HEK293 (cell line): ENCODE measurements at regions not wholly inside any gene's neighbourhood (a gene's known extent, or its start where the extent isn't known, plus 50 kb on each side); places are given as distances from the start of the nearest gene placed in this dataset.

Source experiments
- CTCF ChIA-PET: fragments of 350-600 bp; formaldehyde crosslinking; extraction: SDS; loops from one replicate; lab custom pipeline; 2021; ENCODE audit warnings: antibody characterized with exemption; lab: Yijun Ruan, JAX
- POLR2A ChIA-PET: fragments of 300-600 bp; formaldehyde crosslinking; extraction: SDS; loops from one replicate; lab custom pipeline; 2020; ENCODE audit warnings: antibody characterized with exemption, inconsistent platforms; lab: Yijun Ruan, JAX
- H3K27ac ChIP-seq: fragments of 200-500 bp; sonication (Bioruptor generic); 2 replicates; pipeline ENCODE4 v1.5.1; 2014; ENCODE audit warnings: low read depth, low read length, control low read depth, inconsistent platforms; ENCODE audit errors: extremely low read depth
- H3K36me3 ChIP-seq, 2 experiments: fragments of 200-500 bp in 1 of 2; sonication (Bioruptor generic) in 1 of 2; 1 replicate in 1 of 2; 2 replicates in 1 of 2; pipeline ENCODE4 v1.5.1; 2014 to 2017; ENCODE audit warnings: inconsistent platforms in 2 of 2, low read length in 2 of 2; ENCODE audit not compliant: control insufficient read depth in 2 of 2, insufficient read depth in 1 of 2
- H3K4me1 ChIP-seq: fragments of 200-500 bp; sonication (Bioruptor generic); 2 replicates; pipeline ENCODE4 v1.5.1; 2014; ENCODE audit warnings: mild to moderate bottlenecking, low read length, inconsistent platforms; ENCODE audit not compliant: control insufficient read depth, insufficient read depth
- H3K4me3 ChIP-seq: 2 replicates; pipeline ENCODE4 v1.5.1; 2011; ENCODE audit warnings: low read depth, mild to moderate bottlenecking, control low read depth, low read length, moderate library complexity
- H3K9me3 ChIP-seq: fragments of 200-500 bp; sonication (Bioruptor generic); 2 replicates; pipeline ENCODE4 v1.5.1; 2014; ENCODE audit warnings: low read depth, low read length, inconsistent platforms; ENCODE audit not compliant: control insufficient read depth, insufficient read depth
- GFI1B ChIP-seq: fragments of 450-650 bp; formaldehyde crosslinking; IDR thresholded peaks from 2 replicates; pipeline ENCODE4 v1.5.1; 2016; ENCODE audit warnings: missing biosample characterization, missing genetic modification characterization
- GLIS1 ChIP-seq: fragments of 450-650 bp; formaldehyde crosslinking; IDR thresholded peaks from 2 replicates; pipeline ENCODE4 v1.5.1; 2016; ENCODE audit warnings: missing biosample characterization, missing genetic modification characterization
- KLF9 ChIP-seq: fragments of 450-650 bp; formaldehyde crosslinking; IDR thresholded peaks from 2 replicates; pipeline ENCODE4 v1.5.1; 2016; ENCODE audit warnings: missing biosample characterization, missing genetic modification characterization, low read depth
- MYNN ChIP-seq: fragments of 450-650 bp; formaldehyde crosslinking; IDR thresholded peaks from 2 replicates; pipeline ENCODE4 v1.5.1; 2016; ENCODE audit warnings: missing biosample characterization, missing genetic modification characterization, borderline replicate concordance
- MZF1 ChIP-seq: fragments of 450-650 bp; formaldehyde crosslinking; IDR thresholded peaks from 2 replicates; pipeline ENCODE4 v1.5.1; 2017; ENCODE audit warnings: missing biosample characterization, missing genetic modification characterization, borderline replicate concordance
- ZBTB48 ChIP-seq: fragments of 450-650 bp; formaldehyde crosslinking; IDR thresholded peaks from 2 replicates; pipeline ENCODE4 v1.5.1; 2016; ENCODE audit warnings: missing biosample characterization, missing genetic modification characterization
- ZNF138 ChIP-seq: fragments of 450-650 bp; formaldehyde crosslinking; IDR thresholded peaks from 2 replicates; pipeline ENCODE4 v1.5.1; 2016; ENCODE audit warnings: missing biosample characterization, missing genetic modification characterization, borderline replicate concordance
- ZNF146 ChIP-seq: fragments of 450-650 bp; formaldehyde crosslinking; IDR thresholded peaks from 2 replicates; pipeline ENCODE4 v1.5.1; 2016; ENCODE audit warnings: missing biosample characterization, missing genetic modification characterization
- ZNF157 ChIP-seq: fragments of 450-650 bp; formaldehyde crosslinking; IDR thresholded peaks from 2 replicates; pipeline ENCODE4 v1.5.1; 2016; ENCODE audit warnings: missing biosample characterization, missing genetic modification characterization
- ZNF174 ChIP-seq: fragments of 450-650 bp; formaldehyde crosslinking; IDR thresholded peaks from 2 replicates; pipeline ENCODE4 v1.5.0; 2017; ENCODE audit warnings: missing biosample characterization, mild to moderate bottlenecking, missing genetic modification characterization
- ZNF24 ChIP-seq: fragments of 450-650 bp; formaldehyde crosslinking; IDR thresholded peaks from 2 replicates; pipeline ENCODE4 v1.5.1; 2016; ENCODE audit warnings: missing biosample characterization, missing genetic modification characterization
- ZNF302 ChIP-seq: fragments of 450-650 bp; formaldehyde crosslinking; IDR thresholded peaks from 2 replicates; pipeline ENCODE4 v1.5.1; 2016; ENCODE audit warnings: missing biosample characterization, missing genetic modification characterization, low read depth
- ZNF350 ChIP-seq: fragments of 450-650 bp; formaldehyde crosslinking; IDR thresholded peaks from 2 replicates; pipeline ENCODE4 v1.5.0; 2017; ENCODE audit warnings: missing biosample characterization, mild to moderate bottlenecking, missing genetic modification characterization
- ZNF37A ChIP-seq: fragments of 450-650 bp; IDR thresholded peaks from 2 replicates; pipeline ENCODE4 v1.5.1; 2018; ENCODE audit warnings: missing biosample characterization, missing genetic modification characterization
- ZNF391 ChIP-seq: fragments of 450-650 bp; formaldehyde crosslinking; IDR thresholded peaks from 2 replicates; pipeline ENCODE4 v1.5.1; 2016; ENCODE audit warnings: low read depth, missing biosample characterization, missing genetic modification characterization, borderline replicate concordance
- ZNF433 ChIP-seq: fragments of 450-650 bp; formaldehyde crosslinking; IDR thresholded peaks from 2 replicates; pipeline ENCODE4 v1.5.1; 2016; ENCODE audit warnings: missing biosample characterization, missing genetic modification characterization, low read depth
- ZNF561 ChIP-seq: fragments of 450-650 bp; IDR thresholded peaks from 2 replicates; pipeline ENCODE4 v1.5.1; 2018; ENCODE audit warnings: missing biosample characterization, missing genetic modification characterization, borderline replicate concordance
- ZNF610 ChIP-seq: fragments of 450-650 bp; formaldehyde crosslinking; IDR thresholded peaks from 2 replicates; pipeline ENCODE4 v1.5.1; 2016; ENCODE audit warnings: missing biosample characterization, missing genetic modification characterization, borderline replicate concordance
- ZNF629 ChIP-seq: fragments of 450-650 bp; formaldehyde crosslinking; IDR thresholded peaks from 2 replicates; pipeline ENCODE4 v1.5.1; 2017; ENCODE audit warnings: missing biosample characterization, missing genetic modification characterization
- ZNF677 ChIP-seq: fragments of 450-650 bp; IDR thresholded peaks from 2 replicates; pipeline ENCODE4 v1.5.0; 2018; ENCODE audit warnings: missing biosample characterization, mild to moderate bottlenecking, missing genetic modification characterization, moderate library complexity
- ZNF747 ChIP-seq: fragments of 450-650 bp; formaldehyde crosslinking; IDR thresholded peaks from 2 replicates; pipeline ENCODE4 v1.5.1; 2016; ENCODE audit warnings: missing biosample characterization, missing genetic modification characterization
- ZSCAN30 ChIP-seq: fragments of 450-650 bp; IDR thresholded peaks from 2 replicates; pipeline ENCODE4 v1.5.1; 2018; ENCODE audit warnings: missing biosample characterization, mild to moderate bottlenecking, missing genetic modification characterization, moderate library complexity
- TF ChIP-seq, protein P1 (sequence below): fragments of 450-650 bp; formaldehyde crosslinking; IDR thresholded peaks from 2 replicates; pipeline ENCODE4 v1.5.1; 2016; ENCODE audit warnings: missing biosample characterization, missing genetic modification characterization
- TF ChIP-seq, protein P2 (sequence below): fragments of 450-650 bp; formaldehyde crosslinking; IDR thresholded peaks from 2 replicates; pipeline ENCODE4 v1.5.1; 2016; ENCODE audit warnings: missing biosample characterization, missing genetic modification characterization
- TF ChIP-seq, protein P3 (sequence below): fragments of 450-650 bp; formaldehyde crosslinking; optimal IDR thresholded peaks from 2 replicates; pipeline ENCODE3; 2016; ENCODE audit warnings: missing biosample characterization, mild to moderate bottlenecking, missing genetic modification characterization
- TF ChIP-seq, protein P4 (sequence below): fragments of 450-650 bp; formaldehyde crosslinking; IDR thresholded peaks from 2 replicates; pipeline ENCODE4 v1.5.1; 2016; ENCODE audit warnings: missing biosample characterization, missing genetic modification characterization

DNA sequence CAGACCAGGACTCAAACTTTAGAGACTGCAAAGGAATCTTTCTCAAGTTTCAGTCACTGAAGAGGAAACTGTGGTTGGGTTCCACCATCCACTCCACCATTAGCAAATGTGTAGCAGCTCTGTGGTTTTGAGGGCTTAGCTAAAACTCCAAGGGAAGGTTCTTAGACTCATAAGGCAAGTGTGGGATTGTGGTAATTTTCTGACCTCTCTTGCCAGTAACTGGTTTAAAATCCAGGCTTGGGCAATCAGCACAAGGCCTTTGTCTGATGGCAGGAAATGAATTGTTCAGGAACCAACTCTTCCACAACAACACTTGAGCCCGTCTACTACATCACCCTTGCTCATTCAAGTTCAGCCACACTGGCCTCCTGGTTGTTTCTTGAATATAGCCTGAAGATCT is 68.6 kb upstream of the FBXL4 start:
- Histone ChIP-seq H3K27ac (no peak overlapping the region), H3K9me3 (no peaks in the 10 kb centered on the region), H3K4me3 (no peak overlapping the region), H3K4me1 (no peaks in the 10 kb centered on the region), H3K36me3 (no peaks in the 10 kb centered on the region)
- ChIA-PET POLR2A (no interaction called here), CTCF (no interaction called here)
- TF ChIP-seq, protein P1, sequence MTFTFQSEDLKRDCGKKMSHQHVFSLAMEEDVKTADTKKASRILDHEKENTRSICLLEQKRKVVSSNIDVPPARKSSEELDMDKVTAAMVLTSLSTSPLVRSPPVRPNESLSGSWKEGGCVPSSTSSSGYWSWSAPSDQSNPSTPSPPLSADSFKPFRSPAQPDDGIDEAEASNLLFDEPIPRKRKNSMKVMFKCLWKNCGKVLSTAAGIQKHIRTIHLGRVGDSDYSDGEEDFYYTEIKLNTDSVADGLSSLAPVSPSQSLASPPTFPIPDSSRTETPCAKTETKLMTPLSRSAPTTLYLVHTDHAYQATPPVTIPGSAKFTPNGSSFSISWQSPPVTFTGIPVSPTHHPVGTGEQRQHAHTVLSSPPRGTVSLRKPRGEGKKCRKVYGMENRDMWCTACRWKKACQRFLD (tag by site-specific recombination): no peak
- TF ChIP-seq ZNF350 (tag by site-specific recombination) (no peak), ZNF146 (tag by site-specific recombination) (no peak), ZNF610 (no peak), ZNF391 (tag by site-specific recombination) (no peak), ZBTB48 (tag by site-specific recombination) (no peak), KLF9 (tag by site-specific recombination) (no peak), ZNF174 (tag by site-specific recombination) (no peak), ZSCAN30 (tag by site-specific recombination) (no peak), ZNF677 (tag by site-specific recombination) (no peak), ZNF747 (tag by site-specific recombination) (no peak), MZF1 (tag by site-specific recombination) (no peak)
- TF ChIP-seq, protein P2, sequence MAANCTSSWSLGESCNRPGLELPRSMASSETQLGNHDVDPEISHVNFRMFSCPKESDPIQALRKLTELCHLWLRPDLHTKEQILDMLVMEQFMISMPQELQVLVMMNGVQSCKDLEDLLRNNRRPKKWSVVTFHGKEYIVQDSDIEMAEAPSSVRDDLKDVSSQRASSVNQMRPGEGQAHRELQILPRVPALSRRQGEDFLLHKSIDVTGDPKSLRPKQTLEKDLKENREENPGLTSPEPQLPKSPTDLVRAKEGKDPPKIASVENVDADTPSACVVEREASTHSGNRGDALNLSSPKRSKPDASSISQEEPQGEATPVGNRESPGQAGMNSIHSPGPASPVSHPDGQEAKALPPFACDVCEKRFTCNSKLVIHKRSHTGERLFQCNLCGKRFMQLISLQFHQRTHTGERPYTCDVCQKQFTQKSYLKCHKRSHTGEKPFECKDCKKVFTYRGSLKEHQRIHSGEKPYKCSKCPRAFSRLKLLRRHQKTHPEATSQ (tag by site-specific recombination): no peak
- TF ChIP-seq, protein P3, sequence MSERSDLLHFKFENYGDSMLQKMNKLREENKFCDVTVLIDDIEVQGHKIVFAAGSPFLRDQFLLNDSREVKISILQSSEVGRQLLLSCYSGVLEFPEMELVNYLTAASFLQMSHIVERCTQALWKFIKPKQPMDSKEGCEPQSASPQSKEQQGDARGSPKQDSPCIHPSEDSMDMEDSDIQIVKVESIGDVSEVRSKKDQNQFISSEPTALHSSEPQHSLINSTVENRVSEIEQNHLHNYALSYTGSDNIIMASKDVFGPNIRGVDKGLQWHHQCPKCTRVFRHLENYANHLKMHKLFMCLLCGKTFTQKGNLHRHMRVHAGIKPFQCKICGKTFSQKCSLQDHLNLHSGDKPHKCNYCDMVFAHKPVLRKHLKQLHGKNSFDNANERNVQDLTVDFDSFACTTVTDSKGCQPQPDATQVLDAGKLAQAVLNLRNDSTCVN (tag by site-specific recombination): no peak
- TF ChIP-seq, protein P4, sequence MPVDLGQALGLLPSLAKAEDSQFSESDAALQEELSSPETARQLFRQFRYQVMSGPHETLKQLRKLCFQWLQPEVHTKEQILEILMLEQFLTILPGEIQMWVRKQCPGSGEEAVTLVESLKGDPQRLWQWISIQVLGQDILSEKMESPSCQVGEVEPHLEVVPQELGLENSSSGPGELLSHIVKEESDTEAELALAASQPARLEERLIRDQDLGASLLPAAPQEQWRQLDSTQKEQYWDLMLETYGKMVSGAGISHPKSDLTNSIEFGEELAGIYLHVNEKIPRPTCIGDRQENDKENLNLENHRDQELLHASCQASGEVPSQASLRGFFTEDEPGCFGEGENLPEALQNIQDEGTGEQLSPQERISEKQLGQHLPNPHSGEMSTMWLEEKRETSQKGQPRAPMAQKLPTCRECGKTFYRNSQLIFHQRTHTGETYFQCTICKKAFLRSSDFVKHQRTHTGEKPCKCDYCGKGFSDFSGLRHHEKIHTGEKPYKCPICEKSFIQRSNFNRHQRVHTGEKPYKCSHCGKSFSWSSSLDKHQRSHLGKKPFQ (tag by site-specific recombination): no peak

DNA sequence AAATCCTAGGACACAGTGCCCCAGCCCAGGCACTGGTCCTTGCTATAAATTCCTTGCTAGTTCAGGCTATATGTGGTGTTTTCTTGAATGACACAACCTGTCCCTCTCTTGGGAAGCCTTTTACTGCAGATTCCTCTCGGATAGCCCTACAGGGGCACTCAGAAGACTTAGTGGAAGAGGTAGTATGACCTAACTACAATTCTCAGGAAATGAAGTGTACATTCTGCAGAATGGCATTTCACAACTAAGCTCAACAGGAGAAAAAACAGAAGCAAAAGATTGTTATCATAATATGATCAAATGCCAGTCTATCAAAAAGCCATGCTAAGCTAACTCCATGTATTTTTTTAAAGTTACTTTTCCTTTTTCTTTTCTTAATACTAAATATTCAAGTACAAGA is 66.3 kb upstream of the FBXL4 start:
- H3K4me3 ChIP-seq: no peak overlapping the region
- no peaks in the 10 kb centered on the region for H3K36me3 ChIP-seq
- TF ChIP-seq GFI1B (tag by site-specific recombination) (no peak), ZNF561 (tag by site-specific recombination) (no peak), ZNF302 (tag by site-specific recombination) (no peak), ZNF24 (tag by site-specific recombination) (no peak), ZNF37A (no peak), ZNF138 (tag by site-specific recombination) (no peak), ZNF629 (tag by site-specific recombination) (no peak), GLIS1 (no peak), MYNN (tag by site-specific recombination) (no peak), ZNF157 (tag by site-specific recombination) (no peak), ZNF350 (tag by site-specific recombination) (no peak), ZNF433 (no peak)
- TF ChIP-seq, all 188 proteins: peak for 0
- CTCF ChIA-PET: interaction anchor here (0.6 to 1.0 kb wide), 2 partner anchors 30 to 106 kb away, joined by 3 read pairs; no protein-coding TSS in a partner anchor
- H3K9me3 ChIP-seq: no peaks in the 10 kb centered on the region
- no peak overlapping the region for H3K27ac ChIP-seq
- POLR2A ChIA-PET: no interaction called here
- no peaks in the 10 kb centered on the region for H3K4me1 ChIP-seq
